Type B pancreatic cell (in vitro differentiated cells): ENCODE measurements at regions not wholly inside any gene's neighbourhood (a gene's known extent, or its start where the extent isn't known, plus 50 kb on each side); places are given as distances from the start of the nearest gene placed in this dataset.
"Not testable (repeated sequence)": the region's sequence is repeated elsewhere in the genome, so short reads cannot be mapped to it uniquely, and the experiment has no call there.

Source experiments
- DNase-seq: peaks from one replicate; pipeline ENCODE4 v3.0.0; 2021; ENCODE audit warnings: mixed read lengths; ENCODE audit not compliant: unreplicated experiment; ENCODE audit errors: extremely low spot score
- H3K27ac Mint-ChIP-seq: 2 replicates; pipeline ENCODE4 v1.8.0; 2021; ENCODE audit warnings: mild to moderate bottlenecking, mixed read lengths
- H3K27me3 Mint-ChIP-seq: 2 replicates; pipeline ENCODE4 v1.8.0; 2021; ENCODE audit warnings: mixed read lengths
- H3K36me3 Mint-ChIP-seq: 2 replicates; pipeline ENCODE4 v1.8.0; 2021; ENCODE audit warnings: mixed read lengths
- H3K4me1 Mint-ChIP-seq: one replicate; pipeline ENCODE4 v1.8.0; 2021; ENCODE audit warnings: mixed read lengths; ENCODE audit not compliant: unreplicated experiment
- H3K4me3 Mint-ChIP-seq: 2 replicates; pipeline ENCODE4 v1.8.0; 2021; ENCODE audit warnings: mild to moderate bottlenecking, mixed read lengths
- H3K9me3 Mint-ChIP-seq: 2 replicates; pipeline ENCODE4 v1.8.0; 2021; ENCODE audit warnings: mixed read lengths
- TF ChIP-seq, protein P1 (sequence below): fragments of 200-600 bp; sonication (generic); conservative IDR thresholded peaks from 2 replicates; pipeline ENCODE4 v1.5.0; 2021; ENCODE audit warnings: antibody characterized with exemption, mild to moderate bottlenecking

DNA sequence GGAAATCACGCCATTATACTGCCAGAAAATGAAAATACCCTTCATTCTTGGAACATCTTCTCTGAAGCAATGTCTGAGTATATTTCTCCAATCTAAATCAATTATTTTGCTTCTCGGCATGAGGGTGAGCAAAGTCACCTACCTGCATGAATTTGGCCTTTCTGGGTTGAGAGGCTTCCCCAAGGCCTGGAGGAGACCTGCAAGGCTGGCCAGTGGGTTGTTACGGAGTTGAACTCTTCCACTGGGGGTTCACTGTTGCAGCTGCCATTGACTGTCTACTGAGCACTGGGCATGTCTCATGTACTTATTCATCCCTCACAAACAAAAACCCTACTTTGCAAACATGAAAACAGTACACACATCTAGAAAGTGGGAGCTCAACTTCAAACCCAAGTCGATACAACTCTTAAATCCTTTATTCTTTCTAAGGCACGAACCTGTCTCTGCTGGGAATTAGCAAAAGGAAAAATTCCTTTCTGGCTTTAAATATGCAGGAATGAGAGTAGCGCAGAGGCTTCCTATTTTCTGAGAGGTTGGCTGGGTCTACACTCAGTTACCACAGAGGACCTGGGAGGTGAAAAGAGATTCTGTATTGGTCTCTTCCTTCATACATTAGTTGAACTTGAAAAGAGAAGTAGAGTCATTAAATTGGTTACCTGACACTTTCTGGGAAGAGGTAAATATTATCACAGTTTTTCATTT is 87.6 kb upstream of the SGK1 start:
- DNase-seq, result no peak
- Mint-ChIP-seq H3K27ac (no peak overlapping the region), H3K27me3 (peaks cover 4% of the 10 kb centered on the region), H3K4me1 (peaks cover 14% of the 10 kb centered on the region), H3K4me3 (no peak overlapping the region), H3K9me3 (no peaks in the 10 kb centered on the region), H3K36me3 (no peaks in the 10 kb centered on the region)
- TF ChIP-seq, protein P1, sequence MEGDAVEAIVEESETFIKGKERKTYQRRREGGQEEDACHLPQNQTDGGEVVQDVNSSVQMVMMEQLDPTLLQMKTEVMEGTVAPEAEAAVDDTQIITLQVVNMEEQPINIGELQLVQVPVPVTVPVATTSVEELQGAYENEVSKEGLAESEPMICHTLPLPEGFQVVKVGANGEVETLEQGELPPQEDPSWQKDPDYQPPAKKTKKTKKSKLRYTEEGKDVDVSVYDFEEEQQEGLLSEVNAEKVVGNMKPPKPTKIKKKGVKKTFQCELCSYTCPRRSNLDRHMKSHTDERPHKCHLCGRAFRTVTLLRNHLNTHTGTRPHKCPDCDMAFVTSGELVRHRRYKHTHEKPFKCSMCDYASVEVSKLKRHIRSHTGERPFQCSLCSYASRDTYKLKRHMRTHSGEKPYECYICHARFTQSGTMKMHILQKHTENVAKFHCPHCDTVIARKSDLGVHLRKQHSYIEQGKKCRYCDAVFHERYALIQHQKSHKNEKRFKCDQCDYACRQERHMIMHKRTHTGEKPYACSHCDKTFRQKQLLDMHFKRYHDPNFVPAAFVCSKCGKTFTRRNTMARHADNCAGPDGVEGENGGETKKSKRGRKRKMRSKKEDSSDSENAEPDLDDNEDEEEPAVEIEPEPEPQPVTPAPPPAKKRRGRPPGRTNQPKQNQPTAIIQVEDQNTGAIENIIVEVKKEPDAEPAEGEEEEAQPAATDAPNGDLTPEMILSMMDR, result no peak

DNA sequence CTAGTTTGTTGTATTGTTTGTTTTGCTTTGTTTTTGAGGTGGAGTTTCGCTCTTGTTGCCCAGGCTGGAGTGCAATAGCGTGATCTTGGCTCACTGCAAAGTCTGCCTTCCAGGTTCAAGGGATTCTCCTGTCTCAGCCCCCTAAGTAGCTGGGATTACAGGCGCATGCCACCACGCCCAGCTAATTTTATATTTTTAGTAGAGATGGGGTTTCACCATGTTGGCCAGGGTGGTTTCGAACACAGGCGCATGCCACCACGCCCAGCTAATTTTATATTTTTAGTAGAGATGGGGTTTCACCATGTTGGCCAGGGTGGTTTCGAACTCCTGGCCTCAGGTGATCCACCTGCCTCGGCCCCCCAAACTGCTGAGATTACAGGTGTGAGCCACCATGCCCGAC is 85.4 kb upstream of the SGK1 start:
- not testable (repeated sequence) for H3K4me1 Mint-ChIP-seq, H3K9me3 Mint-ChIP-seq, H3K27me3 Mint-ChIP-seq, H3K36me3 Mint-ChIP-seq, H3K4me3 Mint-ChIP-seq, DNase-seq, H3K27ac Mint-ChIP-seq

DNA sequence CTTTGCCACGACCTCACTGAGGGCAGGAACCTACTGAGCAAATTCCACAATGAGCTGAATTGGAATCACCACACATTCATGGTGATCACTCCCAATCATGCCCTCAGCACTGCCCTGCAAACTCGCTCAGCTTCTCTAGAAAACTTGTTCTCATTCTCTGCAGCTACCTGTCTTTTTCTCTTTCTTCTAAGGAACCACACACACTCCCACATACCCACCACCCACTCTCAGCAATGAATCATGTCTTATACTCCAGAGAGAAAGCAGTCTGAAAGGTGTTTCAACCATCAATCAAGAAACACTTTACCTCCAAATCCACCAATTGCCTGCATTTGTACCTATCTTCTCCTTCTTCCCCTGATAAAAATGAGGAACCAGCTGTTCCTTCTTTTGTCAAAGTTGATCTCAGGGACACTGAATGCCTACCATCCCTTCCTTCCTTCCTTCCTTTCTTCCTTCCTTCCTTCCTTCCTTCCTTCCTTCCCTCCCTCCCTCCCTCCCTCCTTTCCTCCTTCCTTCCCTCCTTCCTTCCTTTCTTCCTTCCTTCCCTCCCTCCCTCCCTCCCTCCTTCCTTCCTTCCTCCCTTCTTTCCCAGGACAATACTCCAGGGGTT is 84.6 kb upstream of the SGK1 start:
- H3K36me3 Mint-ChIP-seq, result no peaks in the 10 kb centered on the region
- no peaks in the 10 kb centered on the region for H3K9me3 Mint-ChIP-seq
- TF ChIP-seq, protein P1, result no peak
- H3K27ac Mint-ChIP-seq, result peak overlapping the region; percentile 69
- no peaks in the 10 kb centered on the region for H3K27me3 Mint-ChIP-seq
- DNase-seq, result no peak
- peaks cover 8% of the 10 kb centered on the region for H3K4me1 Mint-ChIP-seq
- H3K4me3 Mint-ChIP-seq, result peak overlapping the region; percentile 21

DNA sequence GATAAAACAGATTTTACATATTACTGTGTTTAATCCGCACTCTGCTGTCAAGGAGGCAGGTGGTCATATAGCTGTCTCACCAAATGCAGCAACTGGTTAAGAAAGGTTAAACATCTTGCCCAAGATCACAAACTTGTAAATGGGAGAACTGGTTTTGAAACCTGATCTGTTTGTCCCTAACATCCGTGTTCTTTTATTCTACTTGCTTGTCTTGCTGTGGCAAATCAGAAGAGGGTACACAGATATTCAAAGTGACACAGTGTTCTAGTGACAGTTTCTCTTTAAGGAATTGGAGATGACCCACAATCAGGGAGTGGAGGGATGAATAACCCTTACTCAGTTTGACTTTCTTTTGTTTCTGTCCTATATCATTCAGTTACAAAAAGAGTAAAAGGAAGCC is 83.0 kb upstream of the SGK1 start:
- Mint-ChIP-seq H3K9me3 (no peaks in the 10 kb centered on the region), H3K27ac (peak overlapping the region; percentile 49), H3K4me1 (peaks cover 8% of the 10 kb centered on the region), H3K4me3 (no peak overlapping the region), H3K27me3 (no peaks in the 10 kb centered on the region), H3K36me3 (no peaks in the 10 kb centered on the region)
- no peak for DNase-seq
- TF ChIP-seq, protein P1, result no peak

DNA sequence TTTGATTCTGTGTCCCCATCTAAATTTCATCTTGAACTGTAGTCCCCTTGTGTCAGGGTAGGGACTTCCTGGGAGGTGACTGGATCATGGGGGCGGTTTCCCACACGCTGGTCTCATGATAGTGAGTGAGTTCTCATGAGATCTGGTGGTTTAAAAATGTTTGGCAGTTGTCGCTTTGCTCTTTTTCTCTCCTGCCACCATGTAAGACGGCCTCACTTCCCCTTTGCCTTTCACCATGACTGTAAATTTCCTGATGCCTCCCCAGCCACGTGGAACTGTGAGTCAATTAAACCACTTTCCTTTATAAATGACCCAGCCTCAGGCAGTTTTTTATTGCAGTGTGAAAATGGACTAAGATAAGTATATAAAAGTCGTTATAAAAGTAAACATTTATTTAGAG is 80.5 kb upstream of the SGK1 start:
- DNase-seq, result no peak
- Mint-ChIP-seq H3K4me3 (no peak overlapping the region), H3K27ac (no peak overlapping the region), H3K9me3 (no peaks in the 10 kb centered on the region), H3K4me1 (peaks cover 8% of the 10 kb centered on the region), H3K27me3 (no peaks in the 10 kb centered on the region), H3K36me3 (no peaks in the 10 kb centered on the region)
- TF ChIP-seq, protein P1, result no peak

DNA sequence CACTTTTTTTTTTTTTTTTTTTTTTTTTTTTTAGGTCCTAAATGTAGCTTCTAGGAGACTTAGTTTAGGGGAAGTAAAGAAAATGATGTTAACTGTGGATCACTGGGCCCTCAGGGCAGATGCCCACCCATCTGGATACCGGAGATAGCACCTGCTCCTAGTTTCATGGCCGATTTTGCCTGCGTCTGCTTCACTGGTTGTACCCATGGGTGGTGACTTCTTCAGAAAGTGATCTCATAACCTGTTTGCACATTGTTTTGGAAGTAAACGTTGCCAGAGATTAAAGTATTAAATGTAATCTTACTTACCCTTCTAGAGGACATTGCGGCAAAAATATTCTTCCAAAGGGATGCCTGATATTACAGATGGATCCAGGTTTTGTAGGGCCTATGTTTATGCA is 79.8 kb upstream of the SGK1 start:
- no peaks in the 10 kb centered on the region for H3K36me3 Mint-ChIP-seq

More for the DNA sequence above, 79.8 kb upstream of the SGK1 start:
- Mint-ChIP-seq H3K4me1 (peaks cover 8% of the 10 kb centered on the region), H3K27ac (no peak overlapping the region), H3K27me3 (no peaks in the 10 kb centered on the region), H3K9me3 (no peaks in the 10 kb centered on the region), H3K4me3 (no peak overlapping the region)
- TF ChIP-seq, protein P1, result no peak
- no peak for DNase-seq
